ENCODE measurements at regions not wholly inside any gene's neighbourhood (a gene's known extent, or its start where the extent isn't known, plus 50 kb on each side); places are given as distances from the start of the nearest gene placed in this dataset.

GRCh38 chr12:13563743-13564125, 367.2 kb downstream of the EMP1 start:
- H3K27ac ChIP-seq = no peak overlapping the region
- H3K36me3 ChIP-seq = no peaks in the 10 kb centered on the region
- no CpG with 5 or more reads among the region's 29 CpGs for WGBS, 2 donors (ENCODE audit: low coverage in 1 of 2)
- no peak for TF ChIP-seq POLR2AphosphoS5 (IDR thresholded peaks at IDR 0.05)
- TF ChIP-seq POLR2A (IDR thresholded peaks at IDR 0.05) = no peak
- TF ChIP-seq CTCF (IDR thresholded peaks at IDR 0.05) = no peak
- TF ChIP-seq EP300 (IDR thresholded peaks at IDR 0.05) = no peak
- no peaks in the 10 kb centered on the region for H3K27me3 ChIP-seq
- no peak for ATAC-seq
- H3K4me3 ChIP-seq = no peak overlapping the region
- H3K4me1 ChIP-seq = no peaks in the 10 kb centered on the region
- no peaks in the 10 kb centered on the region for H3K9me3 ChIP-seq

GRCh38 chr12:13562915-13563742, 366.6 kb downstream of the EMP1 start:
- Histone ChIP-seq H3K27ac (no peak overlapping the region), H3K4me1 (no peaks in the 10 kb centered on the region), H3K9me3 (no peaks in the 10 kb centered on the region), H3K4me3 (no peak overlapping the region), H3K36me3 (no peaks in the 10 kb centered on the region), H3K27me3 (no peaks in the 10 kb centered on the region)
- no peak for ATAC-seq
- 95 to 98% methylated on average over 9 to 12 of the region's 53 CpGs for WGBS, 2 donors (ENCODE audit: low coverage in 1 of 2)
- TF ChIP-seq EP300 (IDR thresholded peaks at IDR 0.05) = no peak
- no peak for TF ChIP-seq CTCF (IDR thresholded peaks at IDR 0.05)
- no peak for TF ChIP-seq POLR2AphosphoS5 (IDR thresholded peaks at IDR 0.05)

- Histone ChIP-seq H3K36me3 (no peaks in the 10 kb centered on the region), H3K4me3 (no peak overlapping the region), H3K27ac (no peak overlapping the region), H3K4me1 (no peaks in the 10 kb centered on the region), H3K27me3 (no peaks in the 10 kb centered on the region), H3K9me3 (no peaks in the 10 kb centered on the region)
- no peak for ATAC-seq
- TF ChIP-seq EP300 (IDR thresholded peaks at IDR 0.05) = no peak
- 59 to 86% methylated on average over 4 of the region's 4 CpGs for WGBS, 2 donors (ENCODE audit: low coverage in 1 of 2)
These were observed 365.4 kb downstream of the EMP1 start for GRCh38 chr12:13561923-13562322.

- Histone ChIP-seq H3K4me1 (no peaks in the 10 kb centered on the region), H3K36me3 (no peaks in the 10 kb centered on the region), H3K27ac (no peak overlapping the region), H3K27me3 (no peaks in the 10 kb centered on the region), H3K9me3 (no peaks in the 10 kb centered on the region), H3K4me3 (no peak overlapping the region)
- ATAC-seq = no peak
- 55 to 60% methylated on average over 1 to 8 of the region's 8 CpGs for WGBS, 2 donors (ENCODE audit: low coverage in 1 of 2)
- TF ChIP-seq POLR2A (IDR thresholded peaks at IDR 0.05) (no peak), EP300 (IDR thresholded peaks at IDR 0.05) (no peak), CTCF (IDR thresholded peaks at IDR 0.05) (no peak), POLR2AphosphoS5 (IDR thresholded peaks at IDR 0.05) (no peak)
These were observed 362.9 kb downstream of the EMP1 start for GRCh38 chr12:13559318-13559978.

- 20 to 40% methylated on average over 1 to 4 of the region's 4 CpGs for WGBS, 2 donors (ENCODE audit: low coverage in 1 of 2)
- Histone ChIP-seq H3K4me3 (no peak overlapping the region), H3K4me1 (no peaks in the 10 kb centered on the region), H3K36me3 (no peaks in the 10 kb centered on the region), H3K27me3 (no peaks in the 10 kb centered on the region), H3K9me3 (no peaks in the 10 kb centered on the region), H3K27ac (no peak overlapping the region)
- no peak for TF ChIP-seq CTCF (IDR thresholded peaks at IDR 0.05)
- no peak for TF ChIP-seq EP300 (IDR thresholded peaks at IDR 0.05)
- no peak for TF ChIP-seq POLR2A (IDR thresholded peaks at IDR 0.05)
- no peak for TF ChIP-seq POLR2AphosphoS5 (IDR thresholded peaks at IDR 0.05)
- no peak for ATAC-seq
These were observed 356.3 kb downstream of the EMP1 start for GRCh38 chr12:13552830-13553229.
